Liver (tissue), 3 donors: ENCODE measurements at regions not wholly inside any gene's neighbourhood (a gene's known extent, or its start where the extent isn't known, plus 50 kb on each side); places are given as distances from the start of the nearest gene placed in this dataset.

Source experiments
- EGR1 ChIP-seq, 2 donors: IDR thresholded peaks; 2 replicates each; pipeline ENCODE4 v1.6.1; 2016 to 2018; ENCODE audit warnings: antibody characterized with exemption in 2 of 2, low read depth in 2 of 2
- GABPA ChIP-seq, 2 donors: IDR thresholded peaks in 1 of 2; conservative IDR thresholded peaks in 1 of 2; 2 replicates each; pipeline ENCODE4 v1.6.1; 2016; ENCODE audit warnings: antibody characterized with exemption in 2 of 2, mild to moderate bottlenecking in 1 of 2, moderate library complexity in 1 of 2
- JUND ChIP-seq, 2 donors: IDR thresholded peaks; 2 replicates each; pipeline ENCODE4 v1.6.1; 2016; ENCODE audit warnings: antibody characterized with exemption in 2 of 2
- MAX ChIP-seq: IDR thresholded peaks from 2 replicates; pipeline ENCODE4 v1.6.1; 2016; ENCODE audit warnings: antibody characterized with exemption
- NR2F2 ChIP-seq: IDR thresholded peaks from 2 replicates; pipeline ENCODE4 v1.6.1; 2016; ENCODE audit warnings: antibody characterized with exemption
- RAD21 ChIP-seq, 2 donors: IDR thresholded peaks; 2 replicates each; pipeline ENCODE4 v1.6.1; 2016; ENCODE audit warnings: antibody characterized with exemption in 2 of 2, mild to moderate bottlenecking in 2 of 2
- REST ChIP-seq: IDR thresholded peaks from 2 replicates; pipeline ENCODE4 v1.6.1; 2016; ENCODE audit warnings: antibody characterized with exemption, mild to moderate bottlenecking
- RXRA ChIP-seq, 2 donors: IDR thresholded peaks; 2 replicates each; pipeline ENCODE4 v1.6.1; 2017 to 2018; ENCODE audit warnings: antibody characterized with exemption in 2 of 2, mild to moderate bottlenecking in 1 of 2
- SP1 ChIP-seq: IDR thresholded peaks from 2 replicates; pipeline ENCODE4 v1.6.1; 2018; ENCODE audit warnings: antibody characterized with exemption, mild to moderate bottlenecking
- TAF1 ChIP-seq: conservative IDR thresholded peaks from 2 replicates; pipeline ENCODE4 v1.6.1; 2016; ENCODE audit warnings: antibody characterized with exemption, mild to moderate bottlenecking
- YY1 ChIP-seq: IDR thresholded peaks from 2 replicates; pipeline ENCODE4 v1.6.1; 2016; ENCODE audit warnings: antibody characterized with exemption, mild to moderate bottlenecking
- TF ChIP-seq, protein P1 (sequence below): fragments of 150-350 bp; IDR thresholded peaks from 2 replicates; pipeline ENCODE4 v1.5.1; 2017; ENCODE audit warnings: improper control_type of control experiment, low read depth, low read length; ENCODE audit not compliant: missing input control
- donor health status: healthy.
- donor health status: healthy.

- TF ChIP-seq, protein P1, sequence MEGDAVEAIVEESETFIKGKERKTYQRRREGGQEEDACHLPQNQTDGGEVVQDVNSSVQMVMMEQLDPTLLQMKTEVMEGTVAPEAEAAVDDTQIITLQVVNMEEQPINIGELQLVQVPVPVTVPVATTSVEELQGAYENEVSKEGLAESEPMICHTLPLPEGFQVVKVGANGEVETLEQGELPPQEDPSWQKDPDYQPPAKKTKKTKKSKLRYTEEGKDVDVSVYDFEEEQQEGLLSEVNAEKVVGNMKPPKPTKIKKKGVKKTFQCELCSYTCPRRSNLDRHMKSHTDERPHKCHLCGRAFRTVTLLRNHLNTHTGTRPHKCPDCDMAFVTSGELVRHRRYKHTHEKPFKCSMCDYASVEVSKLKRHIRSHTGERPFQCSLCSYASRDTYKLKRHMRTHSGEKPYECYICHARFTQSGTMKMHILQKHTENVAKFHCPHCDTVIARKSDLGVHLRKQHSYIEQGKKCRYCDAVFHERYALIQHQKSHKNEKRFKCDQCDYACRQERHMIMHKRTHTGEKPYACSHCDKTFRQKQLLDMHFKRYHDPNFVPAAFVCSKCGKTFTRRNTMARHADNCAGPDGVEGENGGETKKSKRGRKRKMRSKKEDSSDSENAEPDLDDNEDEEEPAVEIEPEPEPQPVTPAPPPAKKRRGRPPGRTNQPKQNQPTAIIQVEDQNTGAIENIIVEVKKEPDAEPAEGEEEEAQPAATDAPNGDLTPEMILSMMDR, result no peak
- TF ChIP-seq JUND (IDR thresholded peaks at IDR 0.05) (no peak), RXRA (IDR thresholded peaks at IDR 0.05) (no peak), TAF1 (no peak), RAD21 (IDR thresholded peaks at IDR 0.05) (no peak), YY1 (no peak), REST (no peak), GABPA (IDR thresholded peaks at IDR 0.05 in 1 of 2, conservative IDR thresholded peaks at IDR 0.05 in 1 of 2) (no peak), SP1 (no peak), EGR1 (IDR thresholded peaks at IDR 0.05; ENCODE audit: low read depth in 2 of 2) (no peak), NR2F2 (no peak), MAX (no peak)
Measured at GRCh38 chr4:122978109-122978508, 55.7 kb upstream of the NUDT6 start.
